Lower leg skin (tissue), 3 donors: ENCODE measurements at regions not wholly inside any gene's neighbourhood (a gene's known extent, or its start where the extent isn't known, plus 50 kb on each side); places are given as distances from the start of the nearest gene placed in this dataset.

ENCODE experiments used
- POLR2A ChIP-seq, 2 donors: fragments of 450-650 bp; IDR thresholded peaks; one replicate each; pipeline ENCODE4 v1.6.1; 2016 to 2017; ENCODE audit warnings: antibody characterized with exemption in 2 of 2, mild to moderate bottlenecking in 1 of 2, moderate library complexity in 1 of 2
- TF ChIP-seq, protein P1 (sequence below), 3 donors: fragments of 450-650 bp; IDR thresholded peaks; one replicate each; pipeline ENCODE4 v1.5.1; 2016; ENCODE audit warnings: antibody characterized with exemption in 3 of 3, mild to moderate bottlenecking in 3 of 3, moderate library complexity in 2 of 3

DNA sequence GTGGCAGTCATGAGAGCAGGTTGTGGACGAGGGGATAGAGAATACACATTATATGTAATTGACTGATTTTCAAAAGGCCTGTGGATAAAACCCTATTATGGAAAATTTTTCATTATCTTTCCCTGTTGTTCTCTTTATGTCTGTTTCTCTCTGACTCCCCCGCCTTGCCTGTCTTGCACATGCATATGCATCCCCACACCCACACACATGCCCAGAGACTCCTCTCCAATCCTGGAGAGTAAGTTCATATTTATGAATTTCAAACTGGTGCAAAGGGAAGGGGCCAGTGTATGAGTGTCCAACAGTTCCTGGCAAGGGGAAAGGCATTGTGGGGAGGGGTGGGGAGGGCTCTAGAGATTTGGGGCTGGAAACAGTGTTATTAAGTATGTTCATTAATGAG lies 60.8 kb upstream of the ARHGAP36 start:
- TF ChIP-seq POLR2A (IDR thresholded peaks at IDR 0.05): no peak
- TF ChIP-seq, protein P1, sequence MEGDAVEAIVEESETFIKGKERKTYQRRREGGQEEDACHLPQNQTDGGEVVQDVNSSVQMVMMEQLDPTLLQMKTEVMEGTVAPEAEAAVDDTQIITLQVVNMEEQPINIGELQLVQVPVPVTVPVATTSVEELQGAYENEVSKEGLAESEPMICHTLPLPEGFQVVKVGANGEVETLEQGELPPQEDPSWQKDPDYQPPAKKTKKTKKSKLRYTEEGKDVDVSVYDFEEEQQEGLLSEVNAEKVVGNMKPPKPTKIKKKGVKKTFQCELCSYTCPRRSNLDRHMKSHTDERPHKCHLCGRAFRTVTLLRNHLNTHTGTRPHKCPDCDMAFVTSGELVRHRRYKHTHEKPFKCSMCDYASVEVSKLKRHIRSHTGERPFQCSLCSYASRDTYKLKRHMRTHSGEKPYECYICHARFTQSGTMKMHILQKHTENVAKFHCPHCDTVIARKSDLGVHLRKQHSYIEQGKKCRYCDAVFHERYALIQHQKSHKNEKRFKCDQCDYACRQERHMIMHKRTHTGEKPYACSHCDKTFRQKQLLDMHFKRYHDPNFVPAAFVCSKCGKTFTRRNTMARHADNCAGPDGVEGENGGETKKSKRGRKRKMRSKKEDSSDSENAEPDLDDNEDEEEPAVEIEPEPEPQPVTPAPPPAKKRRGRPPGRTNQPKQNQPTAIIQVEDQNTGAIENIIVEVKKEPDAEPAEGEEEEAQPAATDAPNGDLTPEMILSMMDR (IDR thresholded peaks at IDR 0.05): no peak
